ENCODE measurements at regions not wholly inside any gene's neighbourhood (a gene's known extent, or its start where the extent isn't known, plus 50 kb on each side); places are given as distances from the start of the nearest gene placed in this dataset.

GRCh38 chr16:73530529-73530928 lies 482.6 kb upstream of the ZFHX3 start:
- H3K27me3 ChIP-seq (ENCODE audit: control insufficient read depth in 1 of 2, insufficient read depth in 2 of 2, low read length in 1 of 2), result no peaks in the 10 kb centered on the region
- 5 to 10% methylated on average over 1 of the region's 1 CpG for WGBS, 2 donors
- intact Hi-C loops (cut with DNase I), result no loop called here
- ATAC-seq (ENCODE audit: low FRiP score) (no peak), DNase-seq (no peak)
- no peaks in the 10 kb centered on the region for H3K9me3 ChIP-seq (ENCODE audit: control insufficient read depth, low read length)
- H3K4me3 ChIP-seq (ENCODE audit: low read length in 2 of 2), result no peak overlapping the region
- H3K36me3 ChIP-seq (ENCODE audit: control insufficient read depth in 1 of 2, insufficient read depth in 2 of 2, low read length in 1 of 2), result no peaks in the 10 kb centered on the region
- H3K27ac ChIP-seq (ENCODE audit: low read depth in 1 of 2, low read length in 2 of 2), result no peak overlapping the region
- peaks cover 0 to 2% of the 10 kb centered on the region in 2 donors for H3K4me1 ChIP-seq (ENCODE audit: control insufficient read depth in 1 of 2, insufficient read depth in 2 of 2, low read length in 2 of 2)

DNA sequence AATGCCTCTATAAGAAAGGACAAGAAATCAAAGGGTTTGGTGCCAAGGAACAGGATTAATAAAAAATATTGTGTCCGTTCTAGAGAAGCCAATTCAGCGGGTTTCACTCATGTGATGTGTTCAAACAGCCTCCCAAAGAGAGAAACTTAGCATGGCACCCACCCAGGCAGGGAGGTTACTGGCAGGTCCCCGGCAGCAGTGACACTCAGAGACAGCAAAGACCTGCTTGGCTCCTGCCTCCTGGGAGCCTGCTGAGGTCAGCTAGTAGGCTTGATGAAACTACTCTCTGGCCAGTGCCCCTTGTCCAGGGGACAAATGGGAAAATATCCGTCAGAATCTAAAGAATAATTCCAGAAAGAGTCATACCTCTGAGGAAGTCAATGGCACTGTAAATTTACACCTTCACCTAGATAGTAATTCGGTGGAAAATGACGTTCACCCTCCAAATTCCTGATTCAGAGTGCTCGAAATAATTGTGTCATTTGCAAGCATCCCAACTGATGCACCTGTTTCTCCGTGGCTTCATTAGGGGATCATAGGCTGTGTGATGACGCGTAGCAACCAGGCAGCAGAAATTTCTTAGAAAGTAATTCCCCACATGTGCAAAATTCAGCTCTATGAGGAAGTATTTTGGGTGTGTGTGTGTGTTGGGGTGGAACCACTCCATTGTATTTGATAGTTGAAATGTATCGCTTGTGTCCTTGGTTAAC lies 481.5 kb upstream of the ZFHX3 start:
- Histone ChIP-seq H3K9me3 (ENCODE audit: control insufficient read depth, low read length) (no peaks in the 10 kb centered on the region), H3K36me3 (ENCODE audit: control insufficient read depth in 1 of 2, insufficient read depth in 2 of 2, low read length in 1 of 2) (no peaks in the 10 kb centered on the region), H3K4me3 (ENCODE audit: low read length in 2 of 2) (no peak overlapping the region), H3K4me1 (ENCODE audit: control insufficient read depth in 1 of 2, insufficient read depth in 2 of 2, low read length in 2 of 2) (peaks cover 0 to 2% of the 10 kb centered on the region in 2 donors), H3K27me3 (ENCODE audit: control insufficient read depth in 1 of 2, insufficient read depth in 2 of 2, low read length in 1 of 2) (no peaks in the 10 kb centered on the region), H3K27ac (ENCODE audit: low read depth in 1 of 2, low read length in 2 of 2) (no peak overlapping the region)
- 93 to 94% methylated on average over 11 of the region's 11 CpGs for WGBS, 2 donors
- DNase-seq, result no peak
- no peak for ATAC-seq (ENCODE audit: low FRiP score)
- intact Hi-C loops (cut with DNase I), result no loop called here

- DNase-seq, result no peak
- H3K36me3 ChIP-seq (ENCODE audit: control insufficient read depth in 1 of 2, insufficient read depth in 2 of 2, low read length in 1 of 2), result no peaks in the 10 kb centered on the region
- H3K4me1 ChIP-seq (ENCODE audit: control insufficient read depth in 1 of 2, insufficient read depth in 2 of 2, low read length in 2 of 2), result peaks cover 0 to 2% of the 10 kb centered on the region in 2 donors
- intact Hi-C loops (cut with DNase I), result no loop called here
- no peak overlapping the region for H3K4me3 ChIP-seq (ENCODE audit: low read length in 2 of 2)
- 75 to 83% methylated on average over 4 of the region's 4 CpGs for WGBS, 2 donors
- H3K9me3 ChIP-seq (ENCODE audit: control insufficient read depth, low read length), result no peaks in the 10 kb centered on the region
- H3K27me3 ChIP-seq (ENCODE audit: control insufficient read depth in 1 of 2, insufficient read depth in 2 of 2, low read length in 1 of 2), result no peaks in the 10 kb centered on the region
- no peak for ATAC-seq (ENCODE audit: low FRiP score)
- H3K27ac ChIP-seq (ENCODE audit: low read depth in 1 of 2, low read length in 2 of 2), result no peak overlapping the region
These were observed 479.3 kb upstream of the ZFHX3 start for GRCh38 chr16:73527187-73527586.

GRCh38 chr16:73526011-73526804 lies 478.3 kb upstream of the ZFHX3 start:
- 95 to 97% methylated on average over 13 of the region's 13 CpGs for WGBS, 2 donors
- ATAC-seq (ENCODE audit: low FRiP score) (no peak), DNase-seq (no peak)
- Histone ChIP-seq H3K9me3 (ENCODE audit: control insufficient read depth, low read length) (no peaks in the 10 kb centered on the region), H3K4me3 (ENCODE audit: low read length in 2 of 2) (no peak overlapping the region), H3K27me3 (ENCODE audit: control insufficient read depth in 1 of 2, insufficient read depth in 2 of 2, low read length in 1 of 2) (no peaks in the 10 kb centered on the region), H3K4me1 (ENCODE audit: control insufficient read depth in 1 of 2, insufficient read depth in 2 of 2, low read length in 2 of 2) (peaks cover 0 to 2% of the 10 kb centered on the region in 2 donors), H3K36me3 (ENCODE audit: control insufficient read depth in 1 of 2, insufficient read depth in 2 of 2, low read length in 1 of 2) (no peaks in the 10 kb centered on the region), H3K27ac (ENCODE audit: low read depth in 1 of 2, low read length in 2 of 2) (no peak overlapping the region)
- intact Hi-C loops (cut with DNase I), result no loop called here

- Histone ChIP-seq H3K27ac (ENCODE audit: low read depth in 1 of 2, low read length in 2 of 2) (no peak overlapping the region), H3K36me3 (ENCODE audit: control insufficient read depth in 1 of 2, insufficient read depth in 2 of 2, low read length in 1 of 2) (no peaks in the 10 kb centered on the region), H3K27me3 (ENCODE audit: control insufficient read depth in 1 of 2, insufficient read depth in 2 of 2, low read length in 1 of 2) (no peaks in the 10 kb centered on the region), H3K4me1 (ENCODE audit: control insufficient read depth in 1 of 2, insufficient read depth in 2 of 2, low read length in 2 of 2) (no peaks in the 10 kb centered on the region), H3K4me3 (ENCODE audit: low read length in 2 of 2) (no peak overlapping the region), H3K9me3 (ENCODE audit: control insufficient read depth, low read length) (no peaks in the 10 kb centered on the region)
- intact Hi-C loops (cut with DNase I), result no loop called here
- ATAC-seq (ENCODE audit: low FRiP score) (no peak), DNase-seq (no peak)
- WGBS, 2 donors, result 88 to 89% methylated on average over 4 of the region's 4 CpGs
These were observed 475.3 kb upstream of the ZFHX3 start for GRCh38 chr16:73523209-73523608.

DNA sequence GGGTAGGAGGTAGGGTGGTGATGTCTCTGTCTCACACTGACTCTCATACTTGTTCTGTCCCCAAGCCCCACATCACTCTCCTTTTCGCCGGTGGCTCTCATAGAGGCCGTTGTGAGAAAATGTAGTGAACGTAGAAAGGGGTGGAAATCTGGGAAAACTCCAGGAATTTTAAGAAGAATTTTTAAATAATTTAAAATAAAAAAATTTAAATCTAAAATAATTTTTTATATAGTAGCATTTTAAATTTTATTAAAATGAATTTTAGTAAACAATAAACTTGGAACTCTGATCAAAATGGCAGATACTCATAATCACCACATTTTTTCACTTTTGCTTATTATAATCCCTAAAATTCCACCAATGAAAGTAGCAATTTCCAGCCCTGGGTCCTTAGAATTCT lies 473.6 kb upstream of the ZFHX3 start:
- WGBS, 2 donors, result 94 to 95% methylated on average over 4 of the region's 4 CpGs
- ATAC-seq (ENCODE audit: low FRiP score) (no peak), DNase-seq (no peak)
- Histone ChIP-seq H3K27ac (ENCODE audit: low read depth in 1 of 2, low read length in 2 of 2) (no peak overlapping the region), H3K9me3 (ENCODE audit: control insufficient read depth, low read length) (no peaks in the 10 kb centered on the region), H3K4me3 (ENCODE audit: low read length in 2 of 2) (no peak overlapping the region), H3K4me1 (ENCODE audit: control insufficient read depth in 1 of 2, insufficient read depth in 2 of 2, low read length in 2 of 2) (no peaks in the 10 kb centered on the region), H3K36me3 (ENCODE audit: control insufficient read depth in 1 of 2, insufficient read depth in 2 of 2, low read length in 1 of 2) (no peaks in the 10 kb centered on the region), H3K27me3 (ENCODE audit: control insufficient read depth in 1 of 2, insufficient read depth in 2 of 2, low read length in 1 of 2) (no peaks in the 10 kb centered on the region)
- intact Hi-C loops (cut with DNase I), result no loop called here

GRCh38 chr16:73515616-73516015 lies 467.7 kb upstream of the ZFHX3 start:
- no peak for ATAC-seq (ENCODE audit: low FRiP score)
- no peak overlapping the region for H3K27ac ChIP-seq (ENCODE audit: low read depth in 1 of 2, low read length in 2 of 2)
- 65 to 74% methylated on average over 4 of the region's 4 CpGs for WGBS, 2 donors

GRCh38 chr16:73510852-73511251 lies 462.9 kb upstream of the ZFHX3 start:
- peaks cover 3% of the 10 kb centered on the region for H3K9me3 ChIP-seq (ENCODE audit: control insufficient read depth, low read length)
- H3K27me3 ChIP-seq (ENCODE audit: control insufficient read depth in 1 of 2, insufficient read depth in 2 of 2, low read length in 1 of 2), result no peaks in the 10 kb centered on the region
- intact Hi-C loops (cut with DNase I), result no loop called here
- no peak overlapping the region for H3K4me3 ChIP-seq (ENCODE audit: low read length in 2 of 2)
- H3K36me3 ChIP-seq (ENCODE audit: control insufficient read depth in 1 of 2, insufficient read depth in 2 of 2, low read length in 1 of 2), result no peaks in the 10 kb centered on the region
- no peak for ATAC-seq (ENCODE audit: low FRiP score)
- no peak for DNase-seq
- no peaks in the 10 kb centered on the region for H3K4me1 ChIP-seq (ENCODE audit: control insufficient read depth in 1 of 2, insufficient read depth in 2 of 2, low read length in 2 of 2)
- H3K27ac ChIP-seq (ENCODE audit: low read depth in 1 of 2, low read length in 2 of 2), result no peak overlapping the region
- 77 to 79% methylated on average over 3 of the region's 3 CpGs for WGBS, 2 donors

More at GRCh38 chr16:73515616-73516015, 467.7 kb upstream of the ZFHX3 start:
- no peak overlapping the region for H3K4me3 ChIP-seq (ENCODE audit: low read length in 2 of 2)
- no peaks in the 10 kb centered on the region for H3K27me3 ChIP-seq (ENCODE audit: control insufficient read depth in 1 of 2, insufficient read depth in 2 of 2, low read length in 1 of 2)
- H3K4me1 ChIP-seq (ENCODE audit: control insufficient read depth in 1 of 2, insufficient read depth in 2 of 2, low read length in 2 of 2), result no peaks in the 10 kb centered on the region
- no peaks in the 10 kb centered on the region for H3K36me3 ChIP-seq (ENCODE audit: control insufficient read depth in 1 of 2, insufficient read depth in 2 of 2, low read length in 1 of 2)
- no peak for DNase-seq
- intact Hi-C loops (cut with DNase I), result no loop called here
- peaks cover 3% of the 10 kb centered on the region for H3K9me3 ChIP-seq (ENCODE audit: control insufficient read depth, low read length)

DNA sequence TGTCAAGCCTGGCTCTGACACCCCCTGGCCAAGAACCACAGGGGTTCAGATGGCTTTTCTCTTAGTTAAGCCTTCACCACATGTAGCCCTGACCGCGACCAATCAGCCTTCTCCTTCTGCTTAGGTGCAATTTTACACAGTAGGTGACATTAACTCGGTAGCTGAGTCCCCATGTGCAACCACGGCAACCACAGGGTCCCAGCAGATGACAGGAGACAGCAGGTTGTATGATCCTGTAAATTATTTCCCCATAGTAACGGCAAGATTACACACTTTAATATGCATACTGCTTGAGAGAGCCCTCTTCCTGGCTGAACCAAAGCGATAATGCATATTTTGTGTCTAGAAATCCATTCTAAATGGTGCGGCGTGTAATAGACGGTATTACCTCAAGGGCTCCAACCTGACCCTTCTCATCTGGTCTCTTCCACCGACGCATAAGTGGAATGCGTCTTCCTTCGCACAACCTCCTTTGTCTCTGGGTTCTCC lies 458.7 kb upstream of the ZFHX3 start:
- no peak for DNase-seq
- Histone ChIP-seq H3K27me3 (ENCODE audit: control insufficient read depth in 1 of 2, insufficient read depth in 2 of 2, low read length in 1 of 2) (peaks cover 0 to 3% of the 10 kb centered on the region in 2 donors), H3K27ac (ENCODE audit: low read depth in 1 of 2, low read length in 2 of 2) (no peak overlapping the region), H3K4me3 (ENCODE audit: low read length in 2 of 2) (no peak overlapping the region), H3K4me1 (ENCODE audit: control insufficient read depth in 1 of 2, insufficient read depth in 2 of 2, low read length in 2 of 2) (no peaks in the 10 kb centered on the region), H3K36me3 (ENCODE audit: control insufficient read depth in 1 of 2, insufficient read depth in 2 of 2, low read length in 1 of 2) (no peaks in the 10 kb centered on the region), H3K9me3 (ENCODE audit: control insufficient read depth, low read length) (peaks cover 3% of the 10 kb centered on the region)
- whole genome bisulfite sequencing, 2 donors, result 93 to 94% methylated on average over 13 of the region's 13 CpGs
- intact Hi-C loops (cut with DNase I), result no loop called here
- ATAC-seq (ENCODE audit: low FRiP score), result no peak

All from aorta (tissue), 5 donors.